HL-60 (cell line): ENCODE measurements at regions not wholly inside any gene's neighbourhood (a gene's known extent, or its start where the extent isn't known, plus 50 kb on each side); places are given as distances from the start of the nearest gene placed in this dataset.

Source experiments
- CTCF ChIP-seq: IDR thresholded peaks from one replicate; pipeline ENCODE4 v1.5.1; 2011; ENCODE audit warnings: low read length, control low read depth, inconsistent platforms; ENCODE audit not compliant: insufficient read depth
- GABPA ChIP-seq: IDR thresholded peaks from 2 replicates; pipeline ENCODE4 v1.6.1; 2012; ENCODE audit warnings: low read depth
- POLR2AphosphoS5 ChIP-seq: IDR thresholded peaks from 2 replicates; pipeline ENCODE4 v1.6.1; 2012; ENCODE audit warnings: low read depth
- REST ChIP-seq: IDR thresholded peaks from 2 replicates; pipeline ENCODE4 v1.6.1; 2012; ENCODE audit warnings: low read depth; ENCODE audit not compliant: insufficient replicate concordance
- SPI1 ChIP-seq: IDR thresholded peaks from 2 replicates; pipeline ENCODE4 v1.6.1; 2012; ENCODE audit warnings: low read depth, mild to moderate bottlenecking, borderline replicate concordance

- no peak for TF ChIP-seq CTCF
- no peak for TF ChIP-seq POLR2AphosphoS5
- no peak for TF ChIP-seq REST
- no peak for TF ChIP-seq SPI1
- no peak for TF ChIP-seq GABPA
Measured at GRCh38 chr3:177793451-177793850, 596.2 kb upstream of the TBL1XR1 start.
